ENCODE measurements at regions not wholly inside any gene's neighbourhood (a gene's known extent, or its start where the extent isn't known, plus 50 kb on each side); places are given as distances from the start of the nearest gene placed in this dataset.

GRCh38 chr9:31669311-31669710 is 715.1 kb upstream of the ACO1 start:
- Histone ChIP-seq H2BK120ac (ENCODE audit: low read depth, low read length) (no peak overlapping the region), H3K4me2 (ENCODE audit: low read length, poor library complexity, severe bottlenecking) (no peak overlapping the region), H2AK5ac (ENCODE audit: low read length, severe bottlenecking) (no peak overlapping the region), H3K9me3 (ENCODE audit: control insufficient read depth, low read length) (no peaks in the 10 kb centered on the region), H3K79me1 (replicated peaks; ENCODE audit: low read length, poor library complexity, severe bottlenecking) (no peaks in the 10 kb centered on the region), H3K9ac (ENCODE audit: low read length) (no peak overlapping the region), H3K27me3 (ENCODE audit: control insufficient read depth in 1 of 2, insufficient read depth in 1 of 2, low read length in 2 of 2) (no peaks in the 10 kb centered on the region), H2BK12ac (ENCODE audit: low read length in 2 of 2) (no peak overlapping the region), H3K27ac (ENCODE audit: low read length, poor library complexity, severe bottlenecking) (no peak overlapping the region), H3K23ac (ENCODE audit: low read length in 2 of 2) (no peak overlapping the region), H3K36me3 (ENCODE audit: control insufficient read depth in 1 of 2, insufficient read depth in 2 of 2, low read depth in 1 of 2, low read length in 2 of 2) (no peaks in the 10 kb centered on the region), H4K91ac (ENCODE audit: low read length) (no peak overlapping the region), H2AFZ (ENCODE audit: low read depth, low read length) (no peak overlapping the region), H4K8ac (ENCODE audit: low read length) (no peak overlapping the region), H3K4ac (ENCODE audit: low read depth in 1 of 2, low read length in 2 of 2) (no peak overlapping the region), H2BK15ac (ENCODE audit: low read depth, poor library complexity, severe bottlenecking) (no peak overlapping the region), H3K4me1 (ENCODE audit: control insufficient read depth, insufficient read depth, low read depth, low read length) (no peaks in the 10 kb centered on the region), H3K14ac (ENCODE audit: low read length in 2 of 2) (no peak overlapping the region), H2BK5ac (ENCODE audit: low read depth, low read length, poor library complexity, severe bottlenecking) (no peak overlapping the region), H3K18ac (ENCODE audit: low read depth in 1 of 2, low read length in 2 of 2) (no peak overlapping the region), H3K4me3 (ENCODE audit: insufficient read depth in 1 of 2, low read depth in 1 of 2, low read length in 2 of 2) (no peak overlapping the region)
- no peak for DNase-seq
- 91% methylated on average over 3 of the region's 3 CpGs for WGBS

- WGBS: 77% methylated on average over 2 of the region's 3 CpGs
- H3K18ac ChIP-seq (ENCODE audit: low read depth in 1 of 2, low read length in 2 of 2): no peak overlapping the region
- no peak overlapping the region for H2AK5ac ChIP-seq (ENCODE audit: low read length, severe bottlenecking)
- H2BK5ac ChIP-seq (ENCODE audit: low read depth, low read length, poor library complexity, severe bottlenecking): no peak overlapping the region
- no peak for DNase-seq
- H3K4me2 ChIP-seq (ENCODE audit: low read length, poor library complexity, severe bottlenecking): no peak overlapping the region
- H3K36me3 ChIP-seq (ENCODE audit: control insufficient read depth in 1 of 2, insufficient read depth in 2 of 2, low read depth in 1 of 2, low read length in 2 of 2): no peaks in the 10 kb centered on the region
- no peaks in the 10 kb centered on the region for H3K4me1 ChIP-seq (ENCODE audit: control insufficient read depth, insufficient read depth, low read depth, low read length)
- no peak overlapping the region for H2BK120ac ChIP-seq (ENCODE audit: low read depth, low read length)
- no peaks in the 10 kb centered on the region for H3K9me3 ChIP-seq (ENCODE audit: control insufficient read depth, low read length)
- H2BK12ac ChIP-seq (ENCODE audit: low read length in 2 of 2): no peak overlapping the region
- H3K27me3 ChIP-seq (ENCODE audit: control insufficient read depth in 1 of 2, insufficient read depth in 1 of 2, low read length in 2 of 2): no peaks in the 10 kb centered on the region
- no peak overlapping the region for H3K4ac ChIP-seq (ENCODE audit: low read depth in 1 of 2, low read length in 2 of 2)
- H2AFZ ChIP-seq (ENCODE audit: low read depth, low read length): no peak overlapping the region
- no peak overlapping the region for H3K23ac ChIP-seq (ENCODE audit: low read length in 2 of 2)
- H3K79me1 ChIP-seq (replicated peaks; ENCODE audit: low read length, poor library complexity, severe bottlenecking): no peaks in the 10 kb centered on the region
- H2BK15ac ChIP-seq (ENCODE audit: low read depth, poor library complexity, severe bottlenecking): no peak overlapping the region
- no peak overlapping the region for H3K14ac ChIP-seq (ENCODE audit: low read length in 2 of 2)
- no peak overlapping the region for H4K91ac ChIP-seq (ENCODE audit: low read length)
- H3K4me3 ChIP-seq (ENCODE audit: insufficient read depth in 1 of 2, low read depth in 1 of 2, low read length in 2 of 2): no peak overlapping the region
- H3K9ac ChIP-seq (ENCODE audit: low read length): no peak overlapping the region
- H3K27ac ChIP-seq (ENCODE audit: low read length, poor library complexity, severe bottlenecking): no peak overlapping the region
- H4K8ac ChIP-seq (ENCODE audit: low read length): no peak overlapping the region
These were observed 713.4 kb upstream of the ACO1 start for GRCh38 chr9:31671011-31671410.

GRCh38 chr9:31674264-31674663 is 710.2 kb upstream of the ACO1 start:
- no peak overlapping the region for H2AFZ ChIP-seq (ENCODE audit: low read depth, low read length)
- no peak overlapping the region for H2BK12ac ChIP-seq (ENCODE audit: low read length in 2 of 2)
- H2BK15ac ChIP-seq (ENCODE audit: low read depth, poor library complexity, severe bottlenecking): no peak overlapping the region
- H2BK5ac ChIP-seq (ENCODE audit: low read depth, low read length, poor library complexity, severe bottlenecking): no peak overlapping the region
- no peak overlapping the region for H3K4me2 ChIP-seq (ENCODE audit: low read length, poor library complexity, severe bottlenecking)
- H3K27ac ChIP-seq (ENCODE audit: low read length, poor library complexity, severe bottlenecking): no peak overlapping the region
- no peak overlapping the region for H2AK5ac ChIP-seq (ENCODE audit: low read length, severe bottlenecking)
- no peak overlapping the region for H3K4me3 ChIP-seq (ENCODE audit: insufficient read depth in 1 of 2, low read depth in 1 of 2, low read length in 2 of 2)
- no peaks in the 10 kb centered on the region for H3K9me3 ChIP-seq (ENCODE audit: control insufficient read depth, low read length)
- H3K14ac ChIP-seq (ENCODE audit: low read length in 2 of 2): no peak overlapping the region
- no peaks in the 10 kb centered on the region for H3K4me1 ChIP-seq (ENCODE audit: control insufficient read depth, insufficient read depth, low read depth, low read length)
- H3K4ac ChIP-seq (ENCODE audit: low read depth in 1 of 2, low read length in 2 of 2): no peak overlapping the region
- H3K18ac ChIP-seq (ENCODE audit: low read depth in 1 of 2, low read length in 2 of 2): no peak overlapping the region
- H4K8ac ChIP-seq (ENCODE audit: low read length): no peak overlapping the region
- H3K36me3 ChIP-seq (ENCODE audit: control insufficient read depth in 1 of 2, insufficient read depth in 2 of 2, low read depth in 1 of 2, low read length in 2 of 2): no peaks in the 10 kb centered on the region
- no peak overlapping the region for H2BK120ac ChIP-seq (ENCODE audit: low read depth, low read length)
- no peak overlapping the region for H4K91ac ChIP-seq (ENCODE audit: low read length)
- no peak overlapping the region for H3K9ac ChIP-seq (ENCODE audit: low read length)
- DNase-seq: no peak
- no peaks in the 10 kb centered on the region for H3K27me3 ChIP-seq (ENCODE audit: control insufficient read depth in 1 of 2, insufficient read depth in 1 of 2, low read length in 2 of 2)
- no peaks in the 10 kb centered on the region for H3K79me1 ChIP-seq (replicated peaks; ENCODE audit: low read length, poor library complexity, severe bottlenecking)
- no peak overlapping the region for H3K23ac ChIP-seq (ENCODE audit: low read length in 2 of 2)
- no CpG with 5 or more reads among the region's 1 CpG for WGBS

- Histone ChIP-seq H4K91ac (ENCODE audit: low read length) (no peak overlapping the region), H2BK5ac (ENCODE audit: low read depth, low read length, poor library complexity, severe bottlenecking) (no peak overlapping the region), H2BK120ac (ENCODE audit: low read depth, low read length) (no peak overlapping the region), H3K4me2 (ENCODE audit: low read length, poor library complexity, severe bottlenecking) (no peak overlapping the region), H3K36me3 (ENCODE audit: control insufficient read depth in 1 of 2, insufficient read depth in 2 of 2, low read depth in 1 of 2, low read length in 2 of 2) (no peaks in the 10 kb centered on the region), H3K23ac (ENCODE audit: low read length in 2 of 2) (no peak overlapping the region), H2AFZ (ENCODE audit: low read depth, low read length) (no peak overlapping the region), H3K4me3 (ENCODE audit: insufficient read depth in 1 of 2, low read depth in 1 of 2, low read length in 2 of 2) (no peak overlapping the region), H3K9ac (ENCODE audit: low read length) (no peak overlapping the region), H4K8ac (ENCODE audit: low read length) (no peak overlapping the region), H2AK5ac (ENCODE audit: low read length, severe bottlenecking) (no peak overlapping the region), H3K4ac (ENCODE audit: low read depth in 1 of 2, low read length in 2 of 2) (no peak overlapping the region), H3K14ac (ENCODE audit: low read length in 2 of 2) (no peak overlapping the region), H3K27me3 (ENCODE audit: control insufficient read depth in 1 of 2, insufficient read depth in 1 of 2, low read length in 2 of 2) (no peaks in the 10 kb centered on the region), H2BK12ac (ENCODE audit: low read length in 2 of 2) (no peak overlapping the region), H3K18ac (ENCODE audit: low read depth in 1 of 2, low read length in 2 of 2) (no peak overlapping the region), H2BK15ac (ENCODE audit: low read depth, poor library complexity, severe bottlenecking) (no peak overlapping the region), H3K27ac (ENCODE audit: low read length, poor library complexity, severe bottlenecking) (no peak overlapping the region), H3K79me1 (replicated peaks; ENCODE audit: low read length, poor library complexity, severe bottlenecking) (no peaks in the 10 kb centered on the region), H3K4me1 (ENCODE audit: control insufficient read depth, insufficient read depth, low read depth, low read length) (no peaks in the 10 kb centered on the region), H3K9me3 (ENCODE audit: control insufficient read depth, low read length) (no peaks in the 10 kb centered on the region)
- DNase-seq: no peak
- WGBS: no CpG with 5 or more reads among the region's 2 CpGs
These were observed 707.0 kb upstream of the ACO1 start for GRCh38 chr9:31677415-31677814.
